ENCODE measurements at regions not wholly inside any gene's neighbourhood (a gene's known extent, or its start where the extent isn't known, plus 50 kb on each side); places are given as distances from the start of the nearest gene placed in this dataset.

- TF ChIP-seq CTCF (conservative IDR thresholded peaks at IDR 0.05; ENCODE audit: low read depth, low read length) (no peak), EZH2 (IDR thresholded peaks at IDR 0.05; ENCODE audit: borderline replicate concordance, low read depth, low read length, poor library complexity, severe bottlenecking) (no peak)
Observed at GRCh38 chr4:60891947-60892346, 308.2 kb upstream of the ADGRL3 start.
